Right renal pelvis (tissue), 4 donors: ENCODE measurements at regions not wholly inside any gene's neighbourhood (a gene's known extent, or its start where the extent isn't known, plus 50 kb on each side); places are given as distances from the start of the nearest gene placed in this dataset.

Source experiments
- DNase-seq, 4 donors: peaks; one replicate each; pipeline ENCODE4 v3.0.0-alpha.2; 2013; ENCODE audit warnings: low read depth in 4 of 4, low spot score in 3 of 4, missing footprints in 1 of 4

GRCh38 chr4:156255230-156256007 lies 301.8 kb upstream of the CTSO start:
- no peak for DNase-seq

DNA sequence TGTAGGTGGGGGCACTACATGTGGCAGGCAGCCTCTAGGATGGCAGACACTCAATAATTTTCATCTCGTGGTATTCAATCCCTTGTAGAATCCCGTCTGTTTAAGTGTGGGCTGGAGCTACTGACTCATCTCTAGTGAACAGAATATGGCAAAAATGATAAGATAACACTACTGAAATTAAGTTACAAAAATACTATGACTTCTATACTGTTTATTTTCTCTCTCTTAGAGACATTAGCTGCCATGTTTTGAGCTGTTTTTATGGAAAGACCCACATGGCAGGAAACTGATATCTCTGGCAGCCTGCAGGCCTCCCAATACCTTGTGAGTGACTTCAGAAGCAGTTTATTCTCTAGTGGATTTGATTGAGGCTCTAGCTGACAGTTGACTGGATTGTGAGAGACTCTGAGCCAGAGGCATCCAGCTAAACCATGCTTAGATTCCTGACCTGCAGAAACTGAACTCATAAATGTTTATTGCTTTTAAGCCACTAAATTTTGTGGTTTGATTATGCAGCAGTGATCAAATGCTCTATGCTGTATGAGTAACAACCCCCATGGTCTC lies 298.8 kb upstream of the CTSO start:
- no peak for DNase-seq

GRCh38 chr4:156251373-156252065 lies 297.9 kb upstream of the CTSO start:
- no peak for DNase-seq

DNA sequence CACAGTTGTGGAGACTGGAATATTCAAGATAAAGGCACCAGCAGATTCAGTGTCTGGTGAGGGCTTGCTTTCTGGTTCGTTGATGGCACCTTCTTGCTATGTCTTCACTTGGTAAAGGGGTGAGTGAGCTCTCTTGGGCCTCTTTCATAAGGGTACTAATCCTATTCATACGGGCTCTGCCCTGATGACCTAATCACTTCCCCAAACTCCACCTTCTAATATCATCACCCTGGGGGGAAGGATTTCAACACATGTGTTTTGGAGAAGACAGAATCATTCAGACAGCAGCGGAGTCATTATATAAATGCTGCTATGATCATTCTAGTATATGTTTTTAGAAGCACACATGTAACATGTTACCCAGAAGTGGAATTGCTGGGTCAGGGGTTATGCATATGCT lies 295.3 kb upstream of the CTSO start:
- DNase-seq = no peak

- DNase-seq = no peak
Measured at GRCh38 chr4:156247470-156247869, 293.8 kb upstream of the CTSO start.

DNA sequence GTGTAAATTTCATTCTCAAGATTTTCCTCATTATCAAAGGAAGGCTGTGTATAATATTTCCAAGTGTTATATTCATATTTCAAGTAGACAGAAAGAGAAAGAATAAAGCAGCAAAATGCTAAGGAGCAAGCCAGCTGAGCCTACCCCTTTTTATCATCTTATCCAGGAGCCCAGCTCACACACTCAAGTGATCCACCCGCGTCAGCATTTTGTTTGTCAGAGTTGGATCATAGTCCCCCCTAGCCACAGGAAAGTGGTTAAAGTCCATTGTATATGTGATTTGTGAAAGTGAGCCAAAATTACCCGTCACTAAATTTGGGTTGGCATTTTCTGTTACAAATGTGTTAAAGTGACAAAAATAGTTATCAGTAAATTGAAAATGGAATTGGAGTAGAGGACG lies 289.3 kb upstream of the CTSO start:
- no peak for DNase-seq

- DNase-seq = no peak
Measured at GRCh38 chr4:156242390-156242789, 288.7 kb upstream of the CTSO start.

GRCh38 chr4:156241896-156242295 lies 288.2 kb upstream of the CTSO start:
- DNase-seq = no peak

DNA sequence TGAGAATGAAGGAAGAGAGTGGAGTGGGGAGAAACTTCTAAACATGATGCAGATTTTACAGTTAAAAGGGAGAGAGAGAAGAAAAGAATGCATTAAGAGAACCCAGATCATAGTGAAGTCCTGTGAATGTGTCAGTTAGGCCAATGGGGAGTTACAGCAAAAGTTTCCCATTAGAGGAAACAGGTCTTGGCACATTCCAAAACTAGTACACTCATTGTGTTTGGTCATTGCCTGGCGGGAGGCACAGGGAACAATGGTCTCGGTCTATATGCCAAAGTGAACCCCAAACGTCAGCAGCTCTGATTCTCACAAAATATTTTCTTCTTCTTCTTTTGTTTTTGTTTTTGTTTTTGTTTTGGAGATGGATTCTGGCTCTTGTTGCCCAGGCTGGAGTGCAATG lies 284.5 kb upstream of the CTSO start:
- no peak for DNase-seq

DNA sequence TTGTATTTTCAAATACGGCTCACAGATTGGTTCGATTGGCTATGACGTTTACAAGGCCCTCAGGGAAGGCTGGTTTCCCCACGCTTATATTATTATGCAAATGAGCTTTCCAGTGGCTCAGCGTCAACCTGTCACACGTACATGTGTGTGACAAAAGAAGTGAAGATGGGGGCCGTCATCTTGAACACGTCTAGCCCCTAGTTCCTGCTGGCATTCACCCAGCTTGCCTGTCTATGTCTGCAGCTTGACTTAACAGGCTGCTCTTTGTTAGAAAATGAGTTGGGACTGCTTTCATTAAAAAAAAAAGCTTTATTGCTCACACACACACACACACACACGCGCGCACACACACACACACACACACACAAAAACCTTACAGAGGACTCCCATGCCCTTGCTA lies 283.6 kb upstream of the CTSO start:
- no peak for DNase-seq

DNA sequence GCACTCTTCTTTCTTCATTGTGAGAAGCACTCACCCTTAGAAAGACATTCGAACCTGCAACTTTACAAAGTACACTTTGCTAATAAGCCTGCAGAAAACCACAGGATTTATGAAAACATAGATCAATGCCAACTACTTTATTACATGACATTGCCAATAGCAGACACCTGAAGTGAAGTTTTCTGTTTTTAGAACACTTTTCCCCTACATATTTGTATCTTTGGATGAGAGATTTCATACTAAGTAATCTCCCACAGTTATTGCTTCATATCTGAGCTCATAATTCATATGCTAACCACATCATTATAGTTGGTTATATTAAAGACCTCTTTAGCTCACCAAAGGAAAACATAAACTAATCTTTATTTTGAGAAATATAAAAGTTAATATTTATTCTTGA lies 276.5 kb upstream of the CTSO start:
- DNase-seq = no peak

- no peak for DNase-seq
Measured at GRCh38 chr4:156228676-156229075, 275.0 kb upstream of the CTSO start.

GRCh38 chr4:156227321-156227720 lies 273.7 kb upstream of the CTSO start:
- no peak for DNase-seq

DNA sequence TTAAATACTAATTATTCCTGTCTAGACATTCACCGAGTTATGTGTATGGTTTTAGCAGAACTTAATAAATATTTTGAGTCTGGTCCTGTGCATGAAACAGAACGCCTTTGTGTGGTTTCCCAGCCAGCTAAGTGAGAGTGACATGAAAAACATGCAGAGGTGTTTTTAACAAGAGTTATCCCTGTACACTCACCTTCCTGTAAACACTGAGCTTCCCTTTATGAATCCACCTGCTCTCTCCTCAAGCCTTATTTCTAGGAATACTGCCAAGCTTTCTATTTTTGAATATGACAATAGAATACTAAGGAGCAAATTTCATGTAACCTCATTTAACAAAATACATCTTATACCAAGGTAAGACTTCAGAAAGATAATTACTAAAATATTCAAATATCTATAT lies 270.3 kb upstream of the CTSO start:
- no peak for DNase-seq

DNA sequence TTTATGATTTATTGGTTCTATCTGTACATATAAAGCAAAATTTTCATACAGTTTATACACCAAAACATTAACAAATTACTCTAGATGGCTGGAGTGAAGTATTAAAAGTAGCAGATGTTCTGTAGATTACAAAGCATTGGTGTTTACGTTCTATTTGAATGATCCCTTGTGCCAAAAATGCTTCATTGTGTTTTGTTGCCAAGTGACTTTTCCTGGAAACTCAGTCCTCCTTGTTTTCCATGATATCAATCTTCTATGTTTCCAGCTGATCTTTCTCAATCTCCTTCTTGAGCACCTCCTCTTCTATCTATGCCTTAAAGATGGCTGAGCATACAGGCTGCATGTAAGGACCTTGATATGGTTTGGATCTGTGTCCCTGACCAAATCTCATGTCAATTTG lies 263.6 kb upstream of the CTSO start:
- no peak for DNase-seq

DNA sequence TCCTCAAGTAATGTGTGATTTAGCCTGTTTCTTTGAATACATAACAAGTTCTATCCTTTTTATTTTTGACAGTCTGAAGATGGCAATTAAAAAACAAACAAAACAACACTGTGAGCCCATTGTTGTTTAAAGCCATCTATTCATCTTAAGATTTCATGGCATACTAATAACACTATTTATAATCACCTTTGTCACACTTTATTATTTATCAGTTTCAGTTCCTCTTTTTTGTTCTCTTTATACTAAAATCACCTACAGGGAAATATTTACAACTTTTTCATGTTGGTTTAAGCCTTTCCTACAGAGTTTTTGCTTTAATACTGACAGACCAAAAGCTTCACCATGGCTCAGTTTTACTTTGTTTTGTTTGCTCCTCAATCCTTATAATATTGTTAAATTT lies 247.4 kb upstream of the CTSO start:
- DNase-seq = no peak

GRCh38 chr4:156198511-156198910 lies 244.8 kb upstream of the CTSO start:
- no peak for DNase-seq

DNA sequence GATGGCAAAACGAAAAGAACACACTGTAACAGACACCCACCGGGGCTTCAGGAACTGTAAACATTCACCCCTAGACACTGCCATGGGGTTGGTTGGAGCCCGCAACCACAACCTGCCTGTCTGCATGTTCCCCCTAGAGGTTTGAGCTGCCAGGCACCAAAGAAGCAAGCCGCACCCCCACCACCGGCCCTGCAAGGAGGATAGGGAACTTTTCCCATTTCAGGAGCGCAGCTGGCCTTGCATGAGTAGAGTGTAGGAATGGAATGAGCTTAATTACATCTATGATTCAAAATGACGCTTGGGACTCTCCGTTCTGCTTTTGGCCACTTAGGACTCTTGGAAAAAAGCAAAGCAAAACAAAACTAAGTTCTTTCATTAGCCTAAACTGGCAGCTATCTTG lies 243.6 kb upstream of the CTSO start:
- peak in 1 of 4 donors; percentile 39 for DNase-seq

DNA sequence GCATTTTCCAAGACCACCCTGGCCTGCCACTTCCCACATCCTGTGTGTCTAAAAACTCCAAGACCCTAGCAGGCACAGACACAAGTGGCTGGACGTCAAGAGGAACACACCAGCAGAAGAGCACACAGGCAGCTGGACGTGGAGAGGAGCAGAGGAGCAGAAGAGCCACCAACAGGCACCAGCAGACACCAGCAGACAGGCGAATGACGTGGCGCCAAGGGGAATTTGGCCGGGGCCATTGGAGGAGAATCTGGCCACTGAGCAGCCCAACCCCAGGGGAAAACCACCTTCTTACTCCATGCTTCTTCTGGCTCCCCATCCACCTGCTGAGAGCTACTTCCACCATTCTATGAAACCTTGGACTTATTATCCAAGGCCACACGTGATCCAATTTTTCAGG lies 243.1 kb upstream of the CTSO start:
- no peak for DNase-seq

- DNase-seq = no peak
Measured at GRCh38 chr4:156195914-156196313, 242.2 kb upstream of the CTSO start.

DNA sequence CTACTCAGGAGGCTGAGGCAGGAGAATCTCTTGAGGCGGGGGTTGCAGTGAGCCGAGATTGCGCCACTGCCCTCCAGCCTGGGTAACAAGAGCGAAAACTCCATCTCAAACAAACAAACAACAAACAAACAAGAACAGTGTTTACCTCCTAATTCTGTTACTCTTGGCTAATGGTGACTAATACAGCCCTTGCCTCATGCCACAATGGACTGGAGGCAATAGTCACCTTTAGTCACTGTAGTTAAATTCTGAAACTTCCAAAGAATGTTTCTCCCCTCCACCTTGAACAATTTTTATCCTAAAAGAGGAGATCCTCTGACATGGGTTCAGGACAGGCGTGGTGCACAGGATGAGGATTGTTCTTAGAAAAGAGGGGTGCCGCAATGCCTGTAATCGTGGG lies 241.2 kb upstream of the CTSO start:
- no peak for DNase-seq

DNA sequence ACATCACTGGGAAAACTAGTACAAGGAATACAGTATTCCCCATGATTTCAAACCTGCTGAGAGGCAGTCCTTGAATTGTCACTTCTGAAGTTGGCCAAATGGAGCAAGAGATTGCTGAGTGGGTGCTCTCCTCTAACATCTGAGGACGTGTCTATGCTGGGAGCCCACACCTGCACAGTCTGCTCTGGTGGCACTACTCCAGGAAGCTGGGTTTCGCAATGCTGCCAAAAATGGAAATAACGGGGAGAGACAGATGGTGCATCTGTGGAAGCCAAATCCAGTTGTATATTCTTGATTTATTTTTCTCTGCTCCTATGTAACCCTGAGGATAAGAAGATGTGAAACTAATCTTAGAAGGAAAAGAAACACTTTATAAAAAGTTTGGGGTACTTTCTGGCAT lies 240.1 kb upstream of the CTSO start:
- no peak for DNase-seq
